HG03432 (cell line): ENCODE measurements at regions not wholly inside any gene's neighbourhood (a gene's known extent, or its start where the extent isn't known, plus 50 kb on each side); places are given as distances from the start of the nearest gene placed in this dataset.

ENCODE experiments used
- ATAC-seq: cut with Tn5 transposase; IDR thresholded peaks from one replicate; pipeline ENCODE4 v1.9.1; 2021; ENCODE audit warnings: mild to moderate bottlenecking, moderate library complexity; ENCODE audit not compliant: unreplicated experiment

DNA sequence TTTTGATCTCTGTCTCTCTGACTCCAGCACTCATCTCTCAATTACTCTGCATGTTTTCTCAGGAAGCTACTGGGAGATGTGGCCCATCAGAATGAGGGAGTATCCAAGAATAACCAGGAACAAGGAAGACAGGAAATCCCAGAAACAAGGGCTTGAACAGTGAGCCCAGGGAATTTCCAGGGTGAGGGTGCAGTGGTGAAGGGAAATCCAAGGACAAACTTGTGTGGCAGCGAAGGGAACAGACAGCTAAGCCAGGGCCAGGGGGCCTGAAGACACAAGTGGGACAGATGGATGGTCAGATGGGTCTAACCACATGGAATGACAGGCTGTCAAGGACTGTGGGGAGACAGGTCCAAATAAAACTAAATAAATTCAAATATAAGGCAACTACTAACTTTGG is 121.8 kb upstream of the ERRFI1 start:
- ATAC-seq: no peak

DNA sequence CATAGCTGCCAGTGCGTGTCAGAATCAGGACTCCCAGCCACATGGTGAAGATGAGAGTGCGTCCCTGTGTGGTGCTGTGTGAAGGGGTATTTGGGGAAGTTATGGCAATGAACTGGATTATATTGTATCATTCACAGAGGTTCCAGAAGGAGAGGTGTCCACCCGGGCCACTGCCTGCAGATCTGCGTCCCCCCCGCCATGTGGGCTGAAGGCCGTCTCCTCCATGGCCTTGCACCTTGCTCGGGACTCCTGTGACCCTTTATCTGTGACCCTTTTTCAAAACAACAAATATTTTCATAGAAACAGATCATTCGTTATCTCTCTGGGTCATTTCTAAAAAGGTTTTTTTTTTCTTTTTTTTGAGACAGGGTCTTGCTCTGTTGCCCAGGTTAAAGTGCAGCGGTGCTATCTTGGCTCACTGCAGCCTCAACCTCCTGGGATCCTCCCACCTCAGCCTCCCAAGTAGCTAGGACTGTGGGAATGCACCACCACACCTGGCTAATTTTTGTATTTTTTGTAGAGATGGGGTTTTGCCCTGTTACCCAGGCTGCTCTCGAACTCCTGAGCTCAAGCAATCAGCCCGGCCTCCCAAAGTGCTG is 120.2 kb upstream of the ERRFI1 start:
- ATAC-seq: no peak

- no peak for ATAC-seq
Observed at GRCh38 chr1:8145545-8146202, 119.6 kb upstream of the ERRFI1 start.

GRCh38 chr1:8144323-8144722 is 118.2 kb upstream of the ERRFI1 start:
- ATAC-seq: no peak

DNA sequence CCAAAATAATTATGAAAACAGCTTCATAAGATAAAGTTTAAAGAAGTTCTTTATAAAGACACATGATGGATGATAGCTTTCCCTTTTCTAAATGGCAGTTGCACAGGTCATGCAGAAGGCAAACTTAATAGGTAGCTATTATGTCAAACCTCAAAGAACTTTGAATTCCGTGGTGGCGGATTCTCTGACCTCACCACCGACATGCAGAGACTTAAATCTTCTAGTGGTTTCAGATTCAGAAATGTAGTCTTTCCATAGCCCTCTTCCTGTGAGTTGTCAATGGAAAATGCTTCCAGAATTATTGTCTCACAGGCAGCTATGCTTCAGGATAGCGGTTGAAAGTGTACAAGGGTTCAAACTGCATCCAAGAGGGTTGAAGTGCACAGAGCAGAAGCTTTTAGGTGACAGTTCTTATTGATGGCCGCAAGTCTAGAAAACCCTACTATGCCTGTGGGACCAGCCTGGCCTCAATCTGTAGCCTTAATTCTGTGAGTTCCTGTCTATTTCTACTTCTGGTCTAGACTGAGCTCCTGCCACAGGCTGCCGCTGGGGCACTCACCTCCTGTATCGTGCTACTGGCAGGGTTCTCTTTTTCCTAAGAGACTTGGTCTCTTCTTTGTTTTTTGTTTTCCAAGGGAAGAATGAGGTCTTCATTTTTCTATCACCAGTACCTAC is 117.0 kb upstream of the ERRFI1 start:
- ATAC-seq: no peak

GRCh38 chr1:8139941-8140340 is 113.8 kb upstream of the ERRFI1 start:
- no peak for ATAC-seq

GRCh38 chr1:8139383-8139782 is 113.3 kb upstream of the ERRFI1 start:
- ATAC-seq: no peak

DNA sequence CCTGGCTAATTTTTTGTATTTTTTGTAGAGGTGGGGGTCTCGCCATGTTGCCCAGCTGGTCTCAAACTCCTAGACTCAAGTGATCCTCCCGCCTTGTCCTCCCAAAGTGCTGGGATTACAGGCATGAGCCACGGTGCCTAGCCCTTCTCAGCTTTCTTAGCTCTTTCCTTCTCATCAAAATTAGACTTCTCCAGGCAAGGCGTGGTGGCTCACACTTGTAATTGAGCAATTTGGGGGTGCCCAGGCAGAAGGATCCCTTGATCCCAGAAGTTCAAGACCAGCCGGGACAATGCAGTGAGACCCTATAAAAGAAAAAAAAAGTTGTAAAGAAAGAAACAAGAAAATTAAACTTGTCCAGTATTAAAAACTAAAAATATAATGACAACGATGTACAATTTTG is 112.6 kb upstream of the ERRFI1 start:
- ATAC-seq: no peak

GRCh38 chr1:8137481-8138244 is 111.6 kb upstream of the ERRFI1 start:
- ATAC-seq: no peak

GRCh38 chr1:8136766-8137165 is 110.7 kb upstream of the ERRFI1 start:
- ATAC-seq: no peak

GRCh38 chr1:8135250-8135649 is 109.1 kb upstream of the ERRFI1 start:
- no peak for ATAC-seq

DNA sequence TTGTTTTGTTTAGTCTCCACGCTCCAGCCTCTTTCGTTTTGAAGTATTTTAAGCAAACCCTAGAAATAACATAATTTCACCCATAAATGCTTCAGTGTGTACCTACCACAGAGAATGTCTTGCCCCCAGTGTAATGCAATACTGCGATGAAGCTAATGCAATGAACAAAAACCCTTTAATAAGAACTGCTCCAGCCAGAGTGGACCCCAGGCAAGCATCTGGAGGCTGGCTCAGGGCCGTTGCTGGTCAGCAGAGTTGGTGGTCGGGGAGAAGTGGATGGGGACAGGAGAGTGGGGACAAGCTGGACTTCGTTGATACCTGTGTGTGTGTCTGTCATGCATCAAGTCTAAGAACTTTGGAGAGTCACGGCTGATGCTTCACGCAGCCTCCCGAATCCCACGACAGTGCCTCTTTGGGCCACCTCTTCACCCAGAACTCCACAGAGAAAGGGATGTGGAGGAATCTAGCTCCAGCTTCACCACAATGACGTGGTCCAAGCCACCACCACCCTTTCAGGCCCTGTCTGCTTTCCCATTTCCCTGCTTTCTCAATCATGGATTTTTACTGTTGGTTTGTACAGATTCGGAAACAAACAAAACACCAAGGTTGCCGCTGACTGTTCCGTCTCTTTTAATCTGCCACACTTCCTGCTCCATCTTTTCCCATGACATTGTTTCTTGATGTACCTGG is 108.6 kb upstream of the ERRFI1 start:
- ATAC-seq: no peak

- no peak for ATAC-seq
Observed at GRCh38 chr1:8133657-8134430, 107.7 kb upstream of the ERRFI1 start.

DNA sequence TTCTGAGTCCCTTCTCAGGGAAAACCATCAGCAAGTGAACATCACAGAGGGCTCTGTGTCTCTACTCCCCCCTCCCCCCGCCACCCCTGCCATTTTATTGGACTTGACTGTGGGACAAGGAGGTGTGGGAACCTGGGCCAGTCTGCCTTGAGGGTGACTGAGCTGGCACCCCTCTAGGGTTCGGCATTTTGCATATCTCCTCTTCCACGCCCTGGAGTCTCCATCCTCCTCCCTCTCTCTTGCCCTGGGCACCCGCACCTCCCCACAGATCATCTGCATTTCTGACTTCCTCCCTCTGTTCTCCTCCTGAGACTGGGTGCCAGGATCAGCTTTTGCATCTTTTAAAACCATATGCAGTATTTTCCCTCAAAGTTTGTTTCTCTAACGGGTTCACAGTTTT is 107.1 kb upstream of the ERRFI1 start:
- ATAC-seq: no peak

DNA sequence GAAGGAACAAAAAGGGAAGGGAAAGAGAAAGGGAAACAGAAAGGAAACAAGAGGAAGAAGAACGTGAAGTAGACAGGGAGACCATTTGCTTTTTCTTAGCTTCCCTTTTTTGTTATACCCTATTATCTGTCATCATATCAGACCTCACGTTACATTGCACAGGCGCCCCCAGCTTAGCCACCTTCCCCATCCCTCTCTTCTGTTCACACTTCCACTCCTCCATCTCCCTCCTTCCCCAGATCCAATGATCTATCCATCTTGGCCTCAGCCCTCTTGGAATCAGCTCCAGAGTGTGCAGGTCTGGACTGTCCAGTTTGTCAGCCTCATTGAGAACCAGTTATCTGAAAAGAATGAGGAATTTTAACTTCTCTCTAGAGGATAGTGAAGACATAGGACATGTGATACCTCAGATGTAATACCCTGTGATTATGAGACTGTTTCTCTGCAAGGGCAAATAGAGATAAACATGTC is 101.1 kb upstream of the ERRFI1 start:
- ATAC-seq: no peak

GRCh38 chr1:8122477-8123407 is 96.6 kb upstream of the ERRFI1 start:
- ATAC-seq: no peak

DNA sequence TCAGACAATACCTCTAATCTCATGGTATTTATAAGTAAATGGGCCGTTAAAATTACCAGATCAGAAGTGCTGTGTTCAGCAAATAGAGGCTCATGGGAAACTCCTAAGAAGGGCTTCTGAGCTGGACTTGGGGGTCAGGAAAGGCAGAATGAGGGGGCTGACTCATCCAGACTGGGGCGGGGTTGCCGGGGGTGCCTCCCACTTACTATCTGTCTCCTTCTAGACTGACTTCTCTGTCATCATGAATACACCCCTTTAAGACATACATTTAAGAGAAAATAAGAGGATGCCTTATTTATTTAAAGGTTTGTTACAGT is 96.0 kb upstream of the ERRFI1 start:
- no peak for ATAC-seq

GRCh38 chr1:8121261-8122159 is 95.4 kb upstream of the ERRFI1 start:
- no peak for ATAC-seq
